Colon (tissue), 2 donors: ENCODE measurements at regions not wholly inside any gene's neighbourhood (a gene's known extent, or its start where the extent isn't known, plus 50 kb on each side); places are given as distances from the start of the nearest gene placed in this dataset.
A peak's percentile ranks its signal among the peaks of the same experiment; 100 is the strongest.
"Not testable (repeated sequence)": the region's sequence is repeated elsewhere in the genome, so short reads cannot be mapped to it uniquely, and the experiment has no call there.

ENCODE experiments used
- FAIRE-seq: peaks from 2 replicates; lab custom pipeline; 2012; peaks lifted over from hg19 to GRCh38; lab: Jason Lieb, UNC
- donor health status: control.
- donor health status: control.

- FAIRE-seq = no peak
These were observed 88.4 kb upstream of the MPP7 start for GRCh38 chr10:28391283-28391682.

- FAIRE-seq = no peak
These were observed 91.2 kb upstream of the MPP7 start for GRCh38 chr10:28393956-28394568.

GRCh38 chr10:28396331-28396730 is 93.5 kb upstream of the MPP7 start:
- FAIRE-seq = no peak

GRCh38 chr10:28397229-28397628 is 94.4 kb upstream of the MPP7 start:
- FAIRE-seq = no peak

- no peak for FAIRE-seq
These were observed 97.3 kb upstream of the MPP7 start for GRCh38 chr10:28400176-28400575.

GRCh38 chr10:28400681-28401080 is 97.8 kb upstream of the MPP7 start:
- no peak for FAIRE-seq

GRCh38 chr10:28402611-28403073 is 99.8 kb upstream of the MPP7 start:
- not testable (repeated sequence) for FAIRE-seq

GRCh38 chr10:28403090-28403489 is 100.2 kb upstream of the MPP7 start:
- no peak for FAIRE-seq

GRCh38 chr10:28408237-28408777 is 105.4 kb upstream of the MPP7 start:
- FAIRE-seq = no peak

GRCh38 chr10:28410420-28411135 is 107.7 kb upstream of the MPP7 start:
- FAIRE-seq = no peak

GRCh38 chr10:28411136-28411460 is 108.2 kb upstream of the MPP7 start:
- no peak for FAIRE-seq

GRCh38 chr10:28411648-28412047 is 108.8 kb upstream of the MPP7 start:
- FAIRE-seq = no peak

- no peak for FAIRE-seq
These were observed 114.8 kb upstream of the WAC start for GRCh38 chr10:28418069-28418468.

GRCh38 chr10:28425422-28425821 is 107.5 kb upstream of the WAC start:
- no peak for FAIRE-seq

- no peak for FAIRE-seq
These were observed 106.3 kb upstream of the WAC start for GRCh38 chr10:28426392-28427159.

GRCh38 chr10:28427376-28427775 is 105.5 kb upstream of the WAC start:
- no peak for FAIRE-seq

GRCh38 chr10:28429045-28429444 is 103.9 kb upstream of the WAC start:
- FAIRE-seq = no peak

- no peak for FAIRE-seq
These were observed 103.2 kb upstream of the WAC start for GRCh38 chr10:28429573-28430216.

GRCh38 chr10:28431139-28431538 is 101.8 kb upstream of the WAC start:
- FAIRE-seq = no peak

GRCh38 chr10:28432210-28432676 is 100.7 kb upstream of the WAC start:
- peak; percentile 80 for FAIRE-seq

GRCh38 chr10:28434063-28434462 is 98.9 kb upstream of the WAC start:
- no peak for FAIRE-seq

- no peak for FAIRE-seq
These were observed 90.5 kb upstream of the WAC start for GRCh38 chr10:28442403-28442802.
